RWPE1 (cell line): ENCODE measurements at regions not wholly inside any gene's neighbourhood (a gene's known extent, or its start where the extent isn't known, plus 50 kb on each side); places are given as distances from the start of the nearest gene placed in this dataset.

Source experiments
- CTCF ChIA-PET: fragments of 350-600 bp; sonication (Branson Sonifier 250); formaldehyde crosslinking; extraction: SDS; loops from one replicate; lab custom pipeline; 2021; lab: Yijun Ruan, JAX
- POLR2A ChIA-PET: fragments of 400-600 bp; formaldehyde crosslinking; extraction: SDS; loops from one replicate; lab custom pipeline; 2020; ENCODE audit warnings: antibody characterized with exemption; ENCODE audit not compliant: low non-redundant PET; lab: Yijun Ruan, JAX
- DNase-seq: peaks from one replicate; pipeline ENCODE4 v3.0.0; 2012; ENCODE audit warnings: low spot score
- H3K27ac ChIP-seq: fragments of 450-650 bp; 2 replicates; pipeline ENCODE4 v1.5.1; 2017
- TF ChIP-seq, protein P1 (sequence below): fragments of 450-650 bp; conservative IDR thresholded peaks from 2 replicates; pipeline ENCODE4 v1.5.1; 2017; ENCODE audit warnings: low read depth, mild to moderate bottlenecking

DNA sequence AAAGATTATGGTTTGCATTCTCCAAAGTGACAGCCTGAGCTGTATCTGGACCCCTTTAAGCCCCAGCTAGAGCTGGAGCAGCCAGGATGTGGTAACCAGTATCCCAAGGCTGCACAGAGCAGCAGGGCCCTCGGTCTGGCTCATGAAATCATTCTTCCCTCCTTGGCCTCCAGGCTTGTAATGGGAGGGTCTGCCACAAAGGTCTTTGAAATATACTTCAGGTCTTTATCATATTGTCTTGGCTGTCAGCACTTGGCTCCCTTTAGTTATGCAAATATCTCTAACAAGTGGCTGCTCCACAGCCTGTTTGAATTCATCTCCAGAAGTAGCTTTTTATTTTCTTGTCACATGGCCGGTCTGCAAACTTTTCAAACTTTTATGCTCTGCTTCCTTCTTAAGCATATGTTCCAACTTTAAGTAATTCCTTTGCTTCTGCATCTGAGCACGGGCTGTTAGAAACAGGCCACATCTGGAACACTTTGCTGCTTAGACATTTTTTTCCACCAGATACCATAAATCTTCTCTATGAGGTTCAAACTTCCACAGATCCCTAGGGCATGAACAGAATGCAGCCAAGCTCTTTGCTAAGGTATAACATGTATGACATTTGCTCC, 663.4 kb upstream of the MIS18BP1 start:
- no peak for DNase-seq
- ChIA-PET POLR2A (no interaction called here), CTCF (no interaction called here)
- TF ChIP-seq, protein P1, sequence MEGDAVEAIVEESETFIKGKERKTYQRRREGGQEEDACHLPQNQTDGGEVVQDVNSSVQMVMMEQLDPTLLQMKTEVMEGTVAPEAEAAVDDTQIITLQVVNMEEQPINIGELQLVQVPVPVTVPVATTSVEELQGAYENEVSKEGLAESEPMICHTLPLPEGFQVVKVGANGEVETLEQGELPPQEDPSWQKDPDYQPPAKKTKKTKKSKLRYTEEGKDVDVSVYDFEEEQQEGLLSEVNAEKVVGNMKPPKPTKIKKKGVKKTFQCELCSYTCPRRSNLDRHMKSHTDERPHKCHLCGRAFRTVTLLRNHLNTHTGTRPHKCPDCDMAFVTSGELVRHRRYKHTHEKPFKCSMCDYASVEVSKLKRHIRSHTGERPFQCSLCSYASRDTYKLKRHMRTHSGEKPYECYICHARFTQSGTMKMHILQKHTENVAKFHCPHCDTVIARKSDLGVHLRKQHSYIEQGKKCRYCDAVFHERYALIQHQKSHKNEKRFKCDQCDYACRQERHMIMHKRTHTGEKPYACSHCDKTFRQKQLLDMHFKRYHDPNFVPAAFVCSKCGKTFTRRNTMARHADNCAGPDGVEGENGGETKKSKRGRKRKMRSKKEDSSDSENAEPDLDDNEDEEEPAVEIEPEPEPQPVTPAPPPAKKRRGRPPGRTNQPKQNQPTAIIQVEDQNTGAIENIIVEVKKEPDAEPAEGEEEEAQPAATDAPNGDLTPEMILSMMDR, result no peak
- no peak overlapping the region for H3K27ac ChIP-seq

DNA sequence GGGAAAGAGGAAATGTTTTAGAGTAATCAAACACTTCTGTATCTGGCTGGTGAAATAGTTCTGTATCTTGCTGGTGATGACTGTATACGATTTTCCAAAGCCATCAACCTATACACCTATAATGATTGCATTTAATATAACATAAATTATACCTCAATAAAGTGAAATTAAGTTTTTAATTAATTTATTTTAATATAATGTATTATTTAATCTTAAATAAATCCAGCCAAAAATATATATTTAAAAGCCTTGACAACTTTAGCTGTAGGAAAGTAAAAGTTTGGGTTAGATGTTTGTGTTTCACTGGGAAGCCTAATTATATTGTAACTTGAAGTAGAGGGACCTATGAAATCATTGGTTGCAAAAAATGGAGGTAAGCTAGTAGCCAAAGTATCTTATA, 654.8 kb upstream of the MIS18BP1 start:
- ChIA-PET POLR2A (no interaction called here), CTCF (no interaction called here)
- TF ChIP-seq, protein P1, result no peak
- DNase-seq, result no peak
- no peak overlapping the region for H3K27ac ChIP-seq

DNA sequence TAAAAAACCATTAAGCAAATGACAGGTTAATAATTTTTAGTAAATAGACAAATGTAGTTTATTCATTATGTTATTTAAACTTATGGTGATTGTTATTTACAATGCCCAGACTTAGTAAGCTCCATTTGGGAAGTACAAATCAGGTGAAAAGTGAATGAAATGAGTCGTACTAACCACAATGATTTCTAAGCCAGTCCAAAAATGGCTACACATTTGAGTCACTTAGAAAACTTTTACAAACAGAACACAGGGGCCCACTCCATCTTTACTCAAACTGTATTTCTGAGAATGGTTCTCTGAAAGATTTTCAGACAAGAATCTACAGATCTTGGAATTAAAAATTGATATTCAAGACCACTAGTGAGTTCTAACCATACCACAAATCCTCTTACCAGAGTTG, 653.3 kb upstream of the MIS18BP1 start:
- ChIA-PET POLR2A (no interaction called here), CTCF (no interaction called here)
- H3K27ac ChIP-seq, result no peak overlapping the region
- no peak for DNase-seq
- TF ChIP-seq, protein P1, result no peak

DNA sequence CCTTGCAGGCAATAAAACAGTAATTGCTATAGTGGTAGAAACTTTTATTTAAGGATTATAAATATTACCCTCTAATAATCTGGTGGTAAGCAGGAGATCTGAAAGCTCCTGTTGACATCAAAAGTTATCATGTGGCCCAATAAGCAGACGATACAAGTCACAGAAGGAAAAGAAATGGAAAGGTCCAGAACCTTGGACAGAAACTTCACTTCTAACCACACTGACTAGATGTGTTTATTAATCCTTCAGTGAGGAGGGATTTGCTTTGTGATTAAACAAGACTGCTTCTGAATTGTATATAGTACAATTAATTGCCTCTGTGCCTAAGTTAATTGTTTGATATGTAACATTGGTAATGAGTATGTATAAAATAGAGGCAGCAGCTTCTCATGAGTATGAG, 652.7 kb upstream of the MIS18BP1 start:
- ChIA-PET POLR2A (no interaction called here), CTCF (no interaction called here)
- TF ChIP-seq, protein P1, result no peak
- DNase-seq, result no peak
- no peak overlapping the region for H3K27ac ChIP-seq

DNA sequence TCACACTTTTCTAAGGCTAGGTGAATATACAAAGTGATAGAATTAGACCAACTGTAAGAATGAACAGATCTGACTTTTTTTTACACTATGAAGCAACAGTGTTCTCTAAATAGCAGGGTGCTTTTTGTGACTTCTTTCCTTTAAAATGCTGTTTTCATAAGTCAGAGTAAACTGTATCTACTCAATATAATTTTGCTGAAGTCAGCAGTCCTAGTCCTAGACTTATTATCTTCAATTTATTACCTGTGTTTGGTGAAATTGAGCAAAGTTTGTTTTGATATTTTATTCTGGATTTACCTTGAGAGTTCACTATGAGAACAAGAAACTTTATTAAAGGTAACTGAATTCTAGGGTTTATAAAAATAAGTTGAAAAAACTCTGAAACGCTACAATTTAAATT, 651.3 kb upstream of the MIS18BP1 start:
- TF ChIP-seq, protein P1, result no peak

DNA sequence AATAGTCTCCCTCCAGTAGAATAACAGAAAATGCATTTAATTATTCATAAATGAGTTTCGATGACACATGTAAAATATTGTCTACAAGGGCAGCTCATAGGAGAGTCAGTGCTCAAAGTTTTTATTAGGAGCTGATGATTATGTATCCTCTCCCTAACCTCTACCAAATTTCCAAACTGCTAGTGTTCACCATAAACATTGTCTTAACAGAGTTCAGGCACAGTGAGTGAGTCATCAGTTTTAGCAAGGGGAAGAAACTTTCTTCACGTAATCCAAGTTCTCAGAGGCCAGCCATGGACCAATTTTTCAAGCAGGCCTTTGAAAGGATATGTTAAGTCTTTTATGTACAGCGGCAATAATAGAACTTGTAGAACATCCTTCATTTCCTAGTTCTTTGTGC, 649.2 kb upstream of the MIS18BP1 start:
- no peak for DNase-seq
- ChIA-PET CTCF (no interaction called here), POLR2A (no interaction called here)
- H3K27ac ChIP-seq, result no peak overlapping the region
- TF ChIP-seq, protein P1, result no peak

More for the DNA sequence above, 651.3 kb upstream of the MIS18BP1 start:
- H3K27ac ChIP-seq, result no peak overlapping the region
- POLR2A ChIA-PET, result no interaction called here
- DNase-seq, result no peak
- CTCF ChIA-PET, result no interaction called here

DNA sequence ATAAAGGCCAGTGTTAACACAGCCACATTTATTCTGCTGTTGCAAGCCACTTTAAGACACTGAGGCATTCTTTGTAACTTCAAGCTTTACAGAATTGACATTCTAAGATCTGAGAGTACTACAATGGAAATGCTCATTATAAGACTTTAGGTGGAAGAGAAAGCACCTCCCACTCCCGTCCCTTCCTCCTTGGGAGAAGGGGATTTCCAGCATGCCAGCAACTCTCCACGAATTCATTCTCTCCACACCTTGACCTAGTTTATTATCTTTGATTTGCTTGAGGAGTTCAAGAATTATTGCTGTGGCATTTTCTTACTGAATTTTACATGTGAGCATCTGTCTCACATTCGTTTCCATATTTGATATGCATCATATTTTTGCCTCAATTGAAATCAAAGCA, 644.4 kb upstream of the MIS18BP1 start:
- TF ChIP-seq, protein P1, result no peak
- no peak overlapping the region for H3K27ac ChIP-seq
- ChIA-PET POLR2A (no interaction called here), CTCF (interaction anchor here (0.6 kb wide), 1 partner anchor 457 kb away, joined by 3 read pairs; no protein-coding TSS in a partner anchor)
- DNase-seq, result no peak
